Esophagus squamous epithelium (tissue), 5 donors: ENCODE measurements at regions not wholly inside any gene's neighbourhood (a gene's known extent, or its start where the extent isn't known, plus 50 kb on each side); places are given as distances from the start of the nearest gene placed in this dataset.
A peak's percentile ranks its signal among the peaks of the same experiment; 100 is the strongest.

Source experiments
- DNase-seq: peaks from one replicate; lab custom pipeline; 2025; lab: John Stamatoyannopoulos, UW
- H3K27ac ChIP-seq, 4 donors: fragments of 200-600 bp; sonication (generic); one replicate each; pipeline ENCODE4 v1.5.1; 2016 to 2019; ENCODE audit warnings: mild to moderate bottlenecking in 1 of 4
- H3K27me3 ChIP-seq, 4 donors: fragments of 200-600 bp; sonication (generic); 1 replicate in 3 of 4; 2 replicates in 1 of 4; pipeline versions ENCODE4 v1.5.1 to v1.6.0; 2017 to 2021; ENCODE audit warnings: antibody characterized with exemption in 1 of 4
- H3K36me3 ChIP-seq, 3 donors: fragments of 200-600 bp; sonication (generic); one replicate each; pipeline ENCODE4 v1.5.1; 2016 to 2019
- H3K4me1 ChIP-seq, 3 donors: fragments of 200-600 bp; sonication (generic); one replicate each; pipeline ENCODE4 v1.5.1; 2017 to 2019
- H3K4me3 ChIP-seq, 4 donors: fragments of 200-600 bp; sonication (generic); 1 replicate in 3 of 4; 2 replicates in 1 of 4; pipeline ENCODE4 v1.5.1; 2016 to 2019; ENCODE audit warnings: mild to moderate bottlenecking in 2 of 4, moderate library complexity in 1 of 4
- H3K9me3 ChIP-seq, 3 donors: fragments of 200-600 bp; sonication (generic); one replicate each; pipeline ENCODE4 v1.5.1; 2016 to 2019
- CTCF ChIP-seq, 6 experiments: fragments of 450-650 bp in 4 of 6; fragments of 200-600 bp in 2 of 6; sonication (generic) in 2 of 6; IDR thresholded peaks; one replicate each; pipeline ENCODE4 v1.5.1; 2016 to 2019; ENCODE audit warnings: antibody characterized with exemption in 6 of 6, mild to moderate bottlenecking in 4 of 6, moderate library complexity in 4 of 6
- POLR2A ChIP-seq, 4 donors: fragments of 450-650 bp; IDR thresholded peaks; one replicate each; pipeline ENCODE4 v1.6.1; 2017; ENCODE audit warnings: antibody characterized with exemption in 4 of 4, mild to moderate bottlenecking in 4 of 4, moderate library complexity in 3 of 4
- WGBS, 2 donors: methylation state at CpG; one replicate each; pipeline ENCODE4 v1.1.5; 2018; 5-methylcytosine and 5-hydroxymethylcytosine counted together
- intact Hi-C: fragments of 100-400 bp; cut with DNase I; formaldehyde crosslinking; loops from one replicate; pipeline ENCODE4 v1.15.0; 2022
- donor health status: DM: yes; HTN: yes; CAD: no.

GRCh38 chr18:70420146-70420898, 131.5 kb downstream of the SOCS6 start:
- Histone ChIP-seq H3K4me3 (no peak overlapping the region), H3K4me1 (peaks cover 25 to 48% (median 33%) of the 10 kb centered on the region in 3 donors), H3K27me3 (no peaks in the 10 kb centered on the region), H3K27ac (peak overlapping the region in 1 of 4 donors; percentile 77), H3K9me3 (no peaks in the 10 kb centered on the region), H3K36me3 (no peaks in the 10 kb centered on the region)
- no peak for DNase-seq
- TF ChIP-seq POLR2A (IDR thresholded peaks at IDR 0.05) (no peak), CTCF (IDR thresholded peaks at IDR 0.05) (no peak)
- intact Hi-C loops, result no loop called here
- 51 to 52% methylated on average over 4 of the region's 4 CpGs for WGBS, 2 donors

GRCh38 chr18:70419526-70419925, 130.7 kb downstream of the SOCS6 start:
- Histone ChIP-seq H3K27me3 (no peaks in the 10 kb centered on the region), H3K36me3 (no peaks in the 10 kb centered on the region), H3K9me3 (no peaks in the 10 kb centered on the region), H3K27ac (no peak overlapping the region), H3K4me3 (no peak overlapping the region), H3K4me1 (peaks cover 25 to 46% (median 33%) of the 10 kb centered on the region in 3 donors)
- intact Hi-C loops, result no loop called here
- 58 to 73% methylated on average over 3 of the region's 3 CpGs for WGBS, 2 donors
- no peak for DNase-seq
- TF ChIP-seq CTCF (IDR thresholded peaks at IDR 0.05) (no peak), POLR2A (IDR thresholded peaks at IDR 0.05) (no peak)

- intact Hi-C loops, result no loop called here
- Histone ChIP-seq H3K27ac (no peak overlapping the region), H3K36me3 (no peaks in the 10 kb centered on the region), H3K4me1 (peaks cover 20 to 38% (median 28%) of the 10 kb centered on the region in 3 donors), H3K27me3 (no peaks in the 10 kb centered on the region), H3K4me3 (no peak overlapping the region), H3K9me3 (no peaks in the 10 kb centered on the region)
- 73 to 78% methylated on average over 8 to 12 of the region's 12 CpGs for WGBS, 2 donors
- TF ChIP-seq CTCF (IDR thresholded peaks at IDR 0.05) (no peak), POLR2A (IDR thresholded peaks at IDR 0.05) (no peak)
- no peak for DNase-seq
These were observed 129.9 kb downstream of the SOCS6 start for GRCh38 chr18:70418546-70419311.

GRCh38 chr18:70417847-70418246, 129.0 kb downstream of the SOCS6 start:
- DNase-seq, result no peak
- TF ChIP-seq POLR2A (IDR thresholded peaks at IDR 0.05) (no peak), CTCF (IDR thresholded peaks at IDR 0.05) (no peak)
- intact Hi-C loops, result no loop called here
- Histone ChIP-seq H3K27me3 (no peaks in the 10 kb centered on the region), H3K36me3 (no peaks in the 10 kb centered on the region), H3K9me3 (no peaks in the 10 kb centered on the region), H3K4me1 (peaks cover 14 to 29% (median 20%) of the 10 kb centered on the region in 3 donors), H3K4me3 (no peak overlapping the region), H3K27ac (no peak overlapping the region)
- 73 to 75% methylated on average over 5 of the region's 5 CpGs for WGBS, 2 donors

GRCh38 chr18:70416496-70416895, 127.7 kb downstream of the SOCS6 start:
- Histone ChIP-seq H3K9me3 (no peaks in the 10 kb centered on the region), H3K27me3 (no peaks in the 10 kb centered on the region), H3K36me3 (no peaks in the 10 kb centered on the region), H3K4me1 (peaks cover 7 to 22% (median 7%) of the 10 kb centered on the region in 3 donors), H3K4me3 (no peak overlapping the region), H3K27ac (peak overlapping the region in 2 of 4 donors; percentile 56)
- TF ChIP-seq POLR2A (IDR thresholded peaks at IDR 0.05) (no peak), CTCF (IDR thresholded peaks at IDR 0.05) (no peak)
- no peak for DNase-seq
- WGBS, 2 donors, result 60 to 78% methylated on average over 8 of the region's 8 CpGs
- intact Hi-C loops, result no loop called here
